SKM-1 (cell line): ENCODE measurements at regions not wholly inside any gene's neighbourhood (a gene's known extent, or its start where the extent isn't known, plus 50 kb on each side); places are given as distances from the start of the nearest gene placed in this dataset.
A peak's percentile ranks its signal among the peaks of the same experiment; 100 is the strongest.
"Not testable (repeated sequence)": the region's sequence is repeated elsewhere in the genome, so short reads cannot be mapped to it uniquely, and the experiment has no call there.

Experiments
- DNase-seq: peaks from one replicate; lab custom pipeline; 2025; ENCODE audit not compliant: unreplicated experiment; lab: John Stamatoyannopoulos, UW

- DNase-seq, result peak; percentile 90
Measured at GRCh38 chr10:71108042-71108441, 104.3 kb upstream of the UNC5B start.

DNA sequence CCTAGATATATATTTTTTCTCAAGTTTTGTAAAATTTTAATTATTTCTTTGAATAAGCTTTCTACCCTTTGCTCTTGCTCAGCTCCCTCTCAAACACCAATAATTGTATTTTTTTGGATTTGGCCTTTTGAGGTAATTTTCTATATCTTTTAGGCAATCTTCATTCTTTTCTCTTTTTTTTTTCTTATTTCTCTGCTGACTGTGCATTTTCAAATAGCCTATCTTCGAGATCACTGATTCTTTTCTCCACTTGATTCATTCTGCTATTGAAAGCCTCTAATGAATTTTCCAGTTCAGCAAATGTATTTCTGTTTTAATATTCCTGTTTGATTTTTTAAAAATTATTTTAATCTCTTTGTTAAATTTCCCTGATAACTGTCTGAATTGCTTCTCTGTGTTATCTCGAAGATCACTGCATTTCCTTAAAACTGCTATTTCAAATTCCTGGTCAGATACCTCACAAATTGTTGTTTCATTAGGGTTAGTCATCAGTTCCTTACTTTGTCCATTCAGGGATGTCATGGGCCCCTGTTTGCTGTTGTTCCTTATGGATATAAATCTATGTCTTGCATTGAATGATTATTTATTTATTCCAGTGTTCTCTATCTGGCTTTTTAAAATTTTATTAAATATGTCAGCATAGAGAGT lies 100.1 kb upstream of the UNC5B start:
- DNase-seq, result no peak

DNA sequence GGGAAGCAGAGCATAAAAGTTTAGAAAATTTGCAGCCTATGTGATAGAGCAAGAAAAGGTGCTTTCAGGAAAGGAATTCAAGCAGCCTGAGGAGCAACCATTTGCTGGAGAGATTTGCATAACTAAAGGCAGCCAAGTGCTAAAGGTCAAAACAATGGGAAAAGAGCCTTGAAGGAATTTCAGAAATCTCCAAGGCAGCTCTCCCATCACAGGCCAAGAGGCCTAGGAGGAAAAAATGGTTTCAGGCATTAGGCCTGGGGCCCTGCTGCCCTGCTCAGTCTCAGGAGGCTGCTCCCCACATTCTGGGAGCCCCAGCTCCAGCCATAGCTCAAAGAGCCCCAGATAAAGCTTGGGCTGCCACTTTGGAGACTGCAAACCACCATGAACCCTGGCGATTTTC lies 95.9 kb upstream of the UNC5B start:
- DNase-seq, result no peak

DNA sequence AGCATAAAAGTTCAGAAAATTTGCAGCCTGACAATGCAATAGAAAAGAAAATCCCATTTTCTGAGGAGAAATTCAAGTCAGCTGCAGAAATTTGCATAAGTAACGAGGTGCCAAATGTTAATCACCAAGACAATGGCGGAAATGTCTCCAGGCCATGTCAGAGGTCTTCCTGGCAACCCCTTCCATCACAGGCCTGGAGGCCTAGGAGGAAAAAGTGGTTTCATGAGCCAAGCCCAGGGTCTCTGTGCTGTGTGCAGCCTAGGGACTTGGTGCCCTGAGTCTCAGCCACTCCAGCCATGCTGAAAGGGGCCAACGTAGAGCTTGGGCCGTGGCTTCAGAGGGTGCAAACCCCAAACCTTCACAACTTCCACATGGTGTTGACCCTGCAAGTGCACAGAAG lies 94.8 kb upstream of the UNC5B start:
- DNase-seq, result not testable (repeated sequence)

GRCh38 chr10:71123023-71123422 lies 89.3 kb upstream of the UNC5B start:
- DNase-seq, result no peak

DNA sequence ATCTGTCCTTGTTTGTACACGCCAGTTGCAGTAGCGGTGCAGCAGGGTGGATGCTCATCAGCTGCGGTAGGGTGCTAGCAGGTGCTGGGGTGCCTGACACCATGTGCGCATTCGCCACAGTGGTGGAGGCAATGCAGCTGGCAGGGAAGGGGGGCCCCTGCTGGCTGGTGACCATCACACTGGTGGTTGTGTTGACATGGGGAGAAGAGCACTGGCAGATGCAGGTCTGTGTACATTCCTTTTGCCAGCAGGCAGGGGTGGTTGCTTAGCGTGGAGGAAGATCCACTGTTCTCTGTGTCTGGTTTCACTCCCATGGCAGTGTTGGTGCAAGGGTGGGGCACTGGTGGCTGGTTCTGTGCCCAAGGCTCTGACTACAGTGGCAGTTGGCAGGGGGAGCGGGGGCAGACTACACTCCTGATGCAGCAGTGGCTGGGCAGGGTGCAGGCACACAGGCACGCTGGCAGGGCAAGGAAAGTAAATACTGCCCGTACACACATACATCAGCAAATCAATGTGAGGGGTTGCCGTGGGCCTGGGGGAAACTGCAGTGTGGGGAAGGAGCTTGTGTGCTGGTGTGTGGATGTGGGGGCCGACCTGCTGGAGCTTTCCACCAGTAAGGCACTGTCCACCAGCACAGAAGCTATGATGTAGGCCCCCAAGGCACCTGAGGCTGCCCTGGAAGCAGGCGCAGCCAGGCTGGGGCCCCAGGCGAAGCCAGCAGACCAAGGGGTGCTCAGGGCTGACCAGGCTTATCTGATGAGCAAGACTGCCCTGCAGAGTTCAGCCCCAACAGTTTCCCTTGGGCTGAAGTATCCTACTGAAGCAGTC lies 87.2 kb upstream of the UNC5B start:
- DNase-seq, result no peak

GRCh38 chr10:71125749-71126107 lies 86.6 kb upstream of the UNC5B start:
- DNase-seq, result no peak

GRCh38 chr10:71126432-71126831 lies 85.9 kb upstream of the UNC5B start:
- DNase-seq, result no peak

DNA sequence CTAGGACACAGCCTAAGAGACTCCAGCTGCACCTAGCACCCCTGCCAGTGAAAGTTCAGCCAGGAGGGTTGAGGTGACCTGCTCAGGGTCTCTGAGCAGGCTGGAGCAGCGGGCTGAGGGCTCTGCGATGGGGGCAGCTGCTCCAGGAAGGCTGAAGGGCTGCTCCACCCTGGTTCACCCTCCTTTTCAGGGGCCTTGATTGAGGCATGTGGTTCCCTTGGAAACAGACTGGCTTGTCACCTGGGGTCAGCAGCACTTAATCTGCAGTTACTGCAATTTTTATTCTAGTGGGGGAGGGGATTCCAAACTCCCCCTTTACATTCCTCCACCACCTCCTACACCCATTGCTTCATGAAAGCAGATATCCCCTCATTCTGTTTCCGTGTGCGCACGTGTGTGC lies 85.3 kb upstream of the UNC5B start:
- no peak for DNase-seq

DNA sequence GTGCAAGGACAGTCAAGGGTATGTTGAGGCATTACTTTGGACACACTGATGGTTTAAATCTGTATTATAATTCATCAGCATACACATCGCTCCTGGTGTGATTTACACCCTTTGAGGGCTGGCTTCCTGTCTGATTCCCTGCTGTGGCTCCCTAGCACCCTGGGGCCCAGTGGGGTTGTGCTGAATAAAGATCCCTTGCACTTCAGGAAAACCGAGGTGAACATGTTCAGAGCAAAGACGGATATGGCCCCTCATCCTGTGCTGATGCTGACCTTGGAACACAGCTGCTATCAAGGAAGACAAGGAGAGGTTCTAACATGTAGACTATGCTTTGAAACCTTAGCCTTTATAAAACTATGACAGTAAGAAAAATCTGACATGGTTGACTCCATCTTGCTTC lies 84.6 kb upstream of the UNC5B start:
- DNase-seq, result no peak

DNA sequence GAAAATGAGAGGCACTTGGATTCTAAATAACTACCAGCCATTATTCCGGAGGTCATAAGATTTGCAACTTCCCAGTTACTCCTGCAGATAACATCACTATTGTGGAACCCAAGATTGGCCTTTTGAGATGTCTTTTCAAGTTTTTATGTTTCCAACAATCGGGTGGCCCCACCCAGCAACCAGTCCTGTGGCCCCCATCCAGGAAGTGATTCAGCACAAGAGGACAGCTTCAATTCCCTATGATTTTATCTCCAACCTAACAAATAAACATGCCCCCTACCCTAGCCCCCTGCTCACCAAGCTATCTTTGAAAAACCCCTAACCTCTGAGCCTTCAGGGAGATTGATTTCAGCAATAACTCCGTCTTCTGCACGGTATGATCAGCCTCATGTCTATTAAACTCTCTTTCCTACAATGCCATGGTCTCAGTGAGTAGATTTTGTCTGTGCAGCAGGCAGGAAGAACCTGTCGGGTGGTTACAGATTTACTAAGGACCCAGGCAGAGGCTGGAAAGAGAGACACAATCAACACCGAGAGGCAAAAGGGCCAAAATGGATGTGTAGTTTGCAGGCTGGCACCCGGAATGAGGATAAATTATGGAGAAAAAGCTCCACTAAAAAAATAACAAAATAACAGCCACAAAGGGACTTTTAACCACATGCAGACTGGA lies 83.9 kb upstream of the UNC5B start:
- DNase-seq, result no peak

- no peak for DNase-seq
Measured at GRCh38 chr10:71131096-71131495, 81.3 kb upstream of the UNC5B start.

DNA sequence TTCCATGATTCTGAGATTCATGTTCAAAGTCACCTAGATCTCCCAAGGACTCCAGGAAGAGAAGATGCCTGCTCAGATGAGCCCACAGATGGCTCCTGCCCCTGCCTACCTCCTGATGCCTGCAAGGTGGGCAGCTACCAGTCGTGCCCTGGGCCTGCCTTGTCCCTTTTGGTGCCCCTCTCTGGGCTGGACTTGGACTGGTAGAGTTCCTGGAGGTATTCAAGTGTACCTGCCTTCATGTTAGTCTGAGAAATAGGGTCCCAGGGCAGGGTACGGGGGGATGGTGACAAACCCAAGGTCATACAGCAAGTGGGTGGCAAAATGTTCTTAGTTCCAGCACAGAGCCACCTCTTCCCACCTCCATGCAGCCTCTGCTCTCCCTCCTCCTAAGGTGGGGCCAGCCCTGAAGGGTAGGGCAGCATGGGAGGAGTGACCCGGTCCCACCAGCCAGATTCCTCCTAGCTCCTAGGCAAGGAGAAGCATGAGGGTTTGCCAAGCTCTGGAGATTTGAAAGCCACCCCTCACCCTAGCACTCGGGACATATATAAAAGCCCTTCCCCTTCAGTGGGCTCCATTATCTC lies 80.8 kb upstream of the UNC5B start:
- DNase-seq, result no peak

GRCh38 chr10:71132321-71132810 lies 80.0 kb upstream of the UNC5B start:
- DNase-seq, result no peak

DNA sequence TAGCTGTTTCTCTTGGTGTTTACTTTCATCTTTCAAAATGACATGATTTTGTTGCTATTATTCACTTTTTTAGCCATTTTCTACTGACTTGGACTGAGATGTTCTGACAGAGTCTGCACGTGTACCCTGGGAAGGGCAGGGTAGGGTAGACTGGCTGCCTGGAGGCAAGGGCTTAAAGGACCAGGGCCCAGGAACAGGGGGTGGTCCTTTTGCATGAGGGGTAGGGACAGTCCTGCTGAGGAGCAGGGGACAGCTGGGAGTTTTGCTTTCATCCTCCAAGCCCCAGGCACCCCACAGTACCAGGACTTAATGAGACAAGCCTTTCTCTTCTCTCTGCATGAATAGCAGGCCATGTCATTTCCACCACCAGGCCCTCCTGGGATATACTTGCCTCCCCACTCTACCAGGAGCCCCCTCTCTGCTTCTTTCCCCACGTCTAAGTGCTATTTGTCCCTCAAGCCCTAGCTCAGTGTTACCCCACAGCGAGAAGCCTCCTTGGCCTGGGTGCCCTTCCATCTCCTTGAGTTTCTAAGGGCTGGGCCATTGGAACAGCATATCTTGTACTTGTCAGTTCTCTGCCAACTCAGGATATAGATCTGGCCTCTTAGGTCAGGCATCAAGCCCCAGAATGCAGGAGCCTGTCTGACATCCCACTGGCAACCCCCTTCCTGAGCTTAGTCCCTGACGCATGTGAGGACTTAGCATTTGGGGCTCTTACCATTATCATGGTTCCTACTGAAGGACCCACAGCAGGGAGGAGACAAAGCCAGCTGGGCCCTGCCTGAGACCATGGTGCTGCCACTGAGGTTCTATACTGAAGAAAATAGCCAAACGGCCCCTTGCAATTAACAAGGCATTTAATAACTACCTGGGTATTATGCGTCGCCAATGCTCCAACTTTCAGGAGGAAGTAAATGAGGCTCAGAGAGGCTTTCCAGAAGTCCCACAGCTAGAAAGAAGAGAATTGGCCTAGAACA lies 78.4 kb upstream of the UNC5B start:
- no peak for DNase-seq

DNA sequence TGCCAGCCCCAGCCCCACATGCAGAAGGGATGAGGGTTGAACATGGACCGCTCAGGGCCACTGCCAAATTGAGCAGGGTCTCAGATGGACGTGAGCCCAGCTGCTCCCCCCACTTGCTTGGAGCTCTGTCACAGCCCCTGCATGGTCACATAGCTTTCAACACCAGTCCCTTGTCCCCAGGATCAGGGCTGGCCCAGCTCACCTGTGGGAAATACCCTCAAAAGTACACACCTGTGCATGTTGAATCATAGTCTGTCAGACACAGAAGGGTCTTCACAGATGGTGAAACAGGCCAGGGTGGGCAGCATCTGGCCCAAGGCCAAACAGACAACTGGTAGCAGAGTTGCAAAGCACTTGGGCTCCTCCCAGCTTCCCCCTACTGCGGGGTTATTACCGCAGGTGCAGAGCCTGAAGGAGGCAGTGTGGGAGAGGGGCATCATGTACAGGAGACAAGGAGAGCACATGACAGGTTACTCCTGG lies 77.6 kb upstream of the UNC5B start:
- no peak for DNase-seq

DNA sequence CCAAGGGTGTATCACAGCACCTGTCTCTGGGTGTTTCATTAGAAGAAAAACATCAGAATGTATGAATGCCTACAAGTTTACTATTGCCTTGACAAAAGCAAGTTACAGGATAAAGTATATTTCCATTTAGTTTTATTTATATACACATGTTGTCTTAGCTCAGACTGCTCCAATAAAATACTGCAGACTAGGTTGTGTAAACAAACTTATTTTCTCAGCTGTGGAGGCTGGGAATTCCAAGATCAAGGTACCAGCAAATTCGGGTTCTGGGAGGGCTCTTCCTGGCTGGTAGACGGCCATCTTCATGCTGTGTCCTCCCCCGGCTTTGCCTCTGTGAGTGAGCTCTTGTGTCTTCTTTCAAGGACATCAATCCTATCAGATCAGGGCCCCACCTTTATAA lies 77.1 kb upstream of the UNC5B start:
- DNase-seq, result no peak

DNA sequence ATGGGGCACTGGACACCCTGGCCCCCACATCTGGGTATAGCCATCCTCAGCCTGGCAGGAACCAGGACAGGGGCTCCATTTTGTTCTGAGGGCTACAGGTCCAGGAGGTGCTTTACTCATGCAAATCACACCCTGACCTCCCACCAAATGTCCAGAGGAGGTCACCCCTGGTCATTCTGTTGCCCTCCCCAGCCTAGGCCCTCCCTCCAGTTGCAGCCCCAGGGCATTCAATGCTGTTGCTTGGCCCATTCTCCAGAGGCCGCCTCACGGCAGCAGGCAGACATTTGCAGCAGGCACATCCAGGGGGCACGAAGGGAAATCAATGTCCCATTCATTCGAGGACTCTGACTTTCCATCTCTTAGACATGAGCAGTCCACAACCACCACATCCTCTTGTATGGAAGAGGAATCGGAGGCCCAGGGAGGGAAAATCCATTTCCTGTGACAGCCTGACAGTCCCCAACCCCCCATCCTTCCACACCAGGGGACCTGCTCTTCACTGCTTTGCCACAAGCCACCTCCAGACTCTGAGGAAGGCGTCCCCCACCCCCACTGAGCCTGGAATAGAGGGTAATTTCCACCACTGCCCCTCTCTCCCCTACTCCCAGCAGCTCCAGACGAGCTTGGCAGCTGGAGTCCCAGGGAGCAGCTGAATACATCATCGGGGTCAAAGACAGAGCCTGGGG lies 76.2 kb upstream of the UNC5B start:
- no peak for DNase-seq

- no peak for DNase-seq
Measured at GRCh38 chr10:71137701-71138100, 74.7 kb upstream of the UNC5B start.
